ENCODE measurements at regions not wholly inside any gene's neighbourhood (a gene's known extent, or its start where the extent isn't known, plus 50 kb on each side); places are given as distances from the start of the nearest gene placed in this dataset.

DNA sequence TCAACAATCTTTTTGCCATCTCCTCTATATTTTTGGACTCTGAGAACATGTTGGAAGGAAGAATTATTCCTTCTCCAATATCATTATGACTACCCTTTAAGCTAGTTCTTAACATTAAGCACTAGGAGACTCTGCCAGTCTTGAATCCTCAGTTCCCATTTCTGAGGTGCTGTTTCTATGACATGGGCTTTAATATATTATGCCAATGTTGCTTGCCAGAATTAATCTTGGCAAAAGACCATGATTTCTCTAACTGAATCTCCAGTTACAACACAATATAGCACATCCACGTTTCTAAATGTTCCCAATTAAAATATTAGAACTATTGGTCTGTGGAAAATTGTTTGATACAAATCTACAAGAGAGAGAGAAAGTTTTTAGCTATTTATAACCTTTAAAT is 250.0 kb downstream of the HGF start:
- TF ChIP-seq CTCF (IDR thresholded peaks at IDR 0.05; ENCODE audit: low read depth, low read length) (no peak), POLR2A (IDR thresholded peaks at IDR 0.05; ENCODE audit: extremely low read depth, insufficient read length) (no peak), MYC (IDR thresholded peaks at IDR 0.05; ENCODE audit: low read depth, low read length) (no peak)
- TF ChIP-seq, protein P1, sequence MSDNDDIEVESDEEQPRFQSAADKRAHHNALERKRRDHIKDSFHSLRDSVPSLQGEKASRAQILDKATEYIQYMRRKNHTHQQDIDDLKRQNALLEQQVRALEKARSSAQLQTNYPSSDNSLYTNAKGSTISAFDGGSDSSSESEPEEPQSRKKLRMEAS (IDR thresholded peaks at IDR 0.05; ENCODE audit: low read depth, low read length) = no peak
